Upper lobe of right lung (tissue), 1 donor: ENCODE measurements at regions not wholly inside any gene's neighbourhood (a gene's known extent, or its start where the extent isn't known, plus 50 kb on each side); places are given as distances from the start of the nearest gene placed in this dataset.

Source experiments
- ATAC-seq: fragments of 200-7000 bp; cut with Tn5 transposase; one replicate; pipeline ENCODE4 v1.9.1; 2020; ENCODE audit warnings: mild to moderate bottlenecking, moderate library complexity
- DNase-seq: peaks from one replicate; pipeline ENCODE4 v3.0.0-alpha.2; 2020
- H3K27ac ChIP-seq: fragments of 200-600 bp; one replicate; pipeline ENCODE4 v1.8.0; 2022
- H3K27me3 ChIP-seq: fragments of 200-600 bp; one replicate; pipeline ENCODE4 v1.8.0; 2022; ENCODE audit warnings: mild to moderate bottlenecking
- H3K36me3 ChIP-seq: fragments of 200-600 bp; one replicate; pipeline ENCODE4 v1.8.0; 2022
- H3K4me1 ChIP-seq: fragments of 200-600 bp; one replicate; pipeline ENCODE4 v1.8.0; 2022
- H3K4me3 ChIP-seq: fragments of 200-600 bp; one replicate; pipeline ENCODE4 v1.8.0; 2022; ENCODE audit warnings: mild to moderate bottlenecking
- H3K9me3 ChIP-seq: fragments of 200-600 bp; one replicate; pipeline ENCODE4 v1.8.0; 2022
- intact Hi-C: fragments of 100-400 bp; cut with DNase I; formaldehyde crosslinking; loops from one replicate; pipeline ENCODE4 v1.11.0; 2022
- TF ChIP-seq, protein P1 (sequence below): fragments of 200-600 bp; IDR thresholded peaks from one replicate; pipeline ENCODE4 v1.8.0; 2022; ENCODE audit warnings: antibody characterized with exemption
- donor health status: DM: no; HTN: yes; CAD: no; lungs with severe emphysema.

DNA sequence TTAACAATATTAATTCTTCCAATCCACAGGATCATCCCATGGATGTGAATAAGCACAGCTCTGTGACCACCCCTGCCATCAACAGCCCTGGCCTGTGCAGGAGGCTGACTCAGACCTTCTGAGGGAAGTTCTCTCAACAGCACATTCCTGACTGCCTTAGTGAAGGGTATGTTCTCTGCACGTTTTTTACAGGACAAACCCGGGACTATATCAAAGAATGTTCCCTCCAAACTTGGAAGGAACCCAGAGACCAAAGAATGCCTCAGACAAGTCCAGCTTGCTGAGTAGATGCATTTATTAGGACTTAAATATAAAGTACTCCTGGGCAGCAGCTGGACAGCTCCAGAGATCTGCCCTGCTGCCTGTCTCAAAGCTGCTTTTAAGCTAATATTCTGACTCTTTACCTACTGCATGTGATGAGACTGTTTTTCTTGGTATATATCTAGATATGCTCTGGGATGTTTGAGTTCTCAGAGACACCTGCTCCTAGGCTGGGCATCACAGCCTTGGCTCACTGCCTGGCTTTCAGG, 1127.8 kb upstream of the PRKX start:
- Histone ChIP-seq H3K27ac (no peak overlapping the region), H3K36me3 (no peaks in the 10 kb centered on the region), H3K4me1 (no peaks in the 10 kb centered on the region), H3K4me3 (no peak overlapping the region), H3K9me3 (no peaks in the 10 kb centered on the region), H3K27me3 (no peaks in the 10 kb centered on the region)
- intact Hi-C loops, result no loop called here
- TF ChIP-seq, protein P1, sequence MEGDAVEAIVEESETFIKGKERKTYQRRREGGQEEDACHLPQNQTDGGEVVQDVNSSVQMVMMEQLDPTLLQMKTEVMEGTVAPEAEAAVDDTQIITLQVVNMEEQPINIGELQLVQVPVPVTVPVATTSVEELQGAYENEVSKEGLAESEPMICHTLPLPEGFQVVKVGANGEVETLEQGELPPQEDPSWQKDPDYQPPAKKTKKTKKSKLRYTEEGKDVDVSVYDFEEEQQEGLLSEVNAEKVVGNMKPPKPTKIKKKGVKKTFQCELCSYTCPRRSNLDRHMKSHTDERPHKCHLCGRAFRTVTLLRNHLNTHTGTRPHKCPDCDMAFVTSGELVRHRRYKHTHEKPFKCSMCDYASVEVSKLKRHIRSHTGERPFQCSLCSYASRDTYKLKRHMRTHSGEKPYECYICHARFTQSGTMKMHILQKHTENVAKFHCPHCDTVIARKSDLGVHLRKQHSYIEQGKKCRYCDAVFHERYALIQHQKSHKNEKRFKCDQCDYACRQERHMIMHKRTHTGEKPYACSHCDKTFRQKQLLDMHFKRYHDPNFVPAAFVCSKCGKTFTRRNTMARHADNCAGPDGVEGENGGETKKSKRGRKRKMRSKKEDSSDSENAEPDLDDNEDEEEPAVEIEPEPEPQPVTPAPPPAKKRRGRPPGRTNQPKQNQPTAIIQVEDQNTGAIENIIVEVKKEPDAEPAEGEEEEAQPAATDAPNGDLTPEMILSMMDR, result no peak
- DNase-seq (no peak), ATAC-seq (no peak)

DNA sequence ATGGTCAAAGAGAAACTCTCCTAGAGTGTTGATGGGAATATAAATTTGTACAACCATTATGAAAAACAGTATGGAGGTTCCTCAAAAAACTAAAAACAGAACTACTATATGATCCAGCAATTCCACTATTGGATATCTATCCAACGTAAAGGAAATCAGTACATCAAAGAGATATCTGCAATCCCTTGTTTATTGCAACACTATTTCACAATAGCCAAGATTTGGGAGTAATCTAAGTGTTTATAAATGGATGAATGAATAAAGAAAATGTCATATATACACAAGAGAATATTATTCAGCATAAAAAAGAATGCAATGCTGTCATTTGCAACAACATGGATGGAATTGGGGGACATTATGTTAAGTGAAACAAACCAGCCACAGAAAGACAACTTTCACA, 1118.1 kb upstream of the PRKX start:
- Histone ChIP-seq H3K27me3 (no peaks in the 10 kb centered on the region), H3K4me1 (no peaks in the 10 kb centered on the region), H3K27ac (no peak overlapping the region), H3K36me3 (no peaks in the 10 kb centered on the region), H3K4me3 (no peak overlapping the region), H3K9me3 (no peaks in the 10 kb centered on the region)
- ATAC-seq, result no peak
- no peak for DNase-seq
- TF ChIP-seq, protein P1, result no peak
- intact Hi-C loops, result no loop called here

DNA sequence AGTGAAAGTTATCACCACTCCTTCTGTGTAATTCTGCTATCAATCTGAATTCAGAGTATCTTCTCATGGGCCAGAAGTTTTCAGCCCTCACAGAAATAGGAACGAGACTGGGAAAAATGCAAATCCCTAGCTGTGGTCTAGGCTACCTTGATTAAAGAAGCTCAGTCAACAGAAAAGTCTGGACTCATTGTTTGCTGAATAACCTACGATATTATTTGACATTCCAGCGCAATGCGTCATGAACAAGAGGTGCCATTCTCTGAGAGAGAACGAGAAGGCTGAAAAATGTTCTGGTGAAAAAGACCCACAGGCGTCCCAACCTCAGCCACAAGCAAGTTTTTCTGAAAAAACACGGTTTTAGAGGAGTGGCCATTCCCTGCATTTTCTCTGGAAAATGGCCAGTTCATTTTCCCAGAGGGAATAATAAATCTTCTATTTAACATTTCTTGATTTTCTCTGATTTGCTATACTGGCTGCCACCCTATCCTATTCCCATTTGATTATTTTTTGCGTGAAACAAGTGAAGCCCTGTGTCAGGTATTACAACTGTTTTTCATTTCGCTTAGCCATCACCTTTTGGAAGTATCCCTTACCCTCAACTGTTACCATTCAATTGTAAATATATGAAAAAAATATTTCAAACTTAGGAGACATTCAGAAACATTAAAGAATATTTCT, 1117.6 kb upstream of the PRKX start:
- intact Hi-C loops, result no loop called here
- no peak for DNase-seq
- peak; percentile 69 for ATAC-seq

DNA sequence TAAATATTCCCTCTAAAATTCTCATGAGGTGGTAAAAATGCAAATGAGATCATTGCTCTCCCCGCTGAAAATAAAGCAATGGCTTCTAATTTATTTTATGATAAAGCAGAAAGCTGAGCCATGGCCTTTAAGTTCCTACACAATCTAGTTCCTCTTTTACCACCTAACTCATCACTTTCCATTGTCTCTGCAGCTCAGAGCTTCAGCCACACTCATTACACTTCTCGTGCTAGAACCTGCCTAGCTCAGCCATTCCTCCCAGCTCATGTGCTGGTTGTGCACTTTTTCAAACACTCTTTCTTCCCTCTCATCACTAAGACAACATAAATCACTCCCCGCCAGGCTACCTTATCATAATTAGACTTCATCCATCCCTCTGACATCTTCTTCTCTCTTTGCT, 1112.1 kb upstream of the PRKX start:
- H3K9me3 ChIP-seq, result no peaks in the 10 kb centered on the region
- intact Hi-C loops, result no loop called here
- no peaks in the 10 kb centered on the region for H3K4me1 ChIP-seq
- no peaks in the 10 kb centered on the region for H3K36me3 ChIP-seq
- H3K4me3 ChIP-seq, result no peak overlapping the region
- H3K27ac ChIP-seq, result no peak overlapping the region
- no peak for ATAC-seq
- no peak for DNase-seq
- H3K27me3 ChIP-seq, result no peaks in the 10 kb centered on the region
- TF ChIP-seq, protein P1, result no peak

More for the DNA sequence above, 1117.6 kb upstream of the PRKX start:
- Histone ChIP-seq H3K36me3 (no peaks in the 10 kb centered on the region), H3K4me1 (no peaks in the 10 kb centered on the region), H3K27ac (no peak overlapping the region), H3K27me3 (no peaks in the 10 kb centered on the region), H3K9me3 (no peaks in the 10 kb centered on the region), H3K4me3 (no peak overlapping the region)
- TF ChIP-seq, protein P1, result no peak

DNA sequence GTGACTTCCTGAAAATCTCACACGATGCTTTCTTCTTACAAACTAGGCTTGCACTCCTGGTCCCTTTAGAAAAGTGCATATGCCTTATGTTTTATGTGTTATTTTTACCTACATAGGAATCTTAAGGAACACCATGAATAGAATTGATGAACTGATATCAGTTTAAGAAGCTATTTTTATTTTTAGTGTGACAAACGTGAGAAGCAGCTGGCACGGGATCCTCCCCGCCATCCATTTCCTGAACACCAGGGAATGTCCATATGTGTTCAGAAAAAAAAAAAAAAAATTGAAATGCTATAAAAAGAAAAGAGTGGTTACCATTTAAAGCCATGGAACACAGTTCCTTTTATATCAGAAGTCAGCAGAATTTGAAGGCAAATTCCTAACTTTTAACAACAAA, 1096.1 kb upstream of the PRKX start:
- no peak for DNase-seq
- no peaks in the 10 kb centered on the region for H3K9me3 ChIP-seq
- H3K36me3 ChIP-seq, result no peaks in the 10 kb centered on the region
- no peaks in the 10 kb centered on the region for H3K27me3 ChIP-seq
- TF ChIP-seq, protein P1, result no peak
- no peak overlapping the region for H3K27ac ChIP-seq
- H3K4me1 ChIP-seq, result no peaks in the 10 kb centered on the region
- intact Hi-C loops, result no loop called here
- no peak for ATAC-seq
- H3K4me3 ChIP-seq, result no peak overlapping the region
